ENCODE measurements at regions not wholly inside any gene's neighbourhood (a gene's known extent, or its start where the extent isn't known, plus 50 kb on each side); places are given as distances from the start of the nearest gene placed in this dataset.

GRCh38 chr11:112617098-112617425, 344.2 kb upstream of the NCAM1 start:
- H3K9me3 ChIP-seq (ENCODE audit: control insufficient read depth in 4 of 4, low read length in 3 of 4), result no peaks in the 10 kb centered on the region
- DNase-seq (ENCODE audit: low spot score), result no peak
- no peak for TF ChIP-seq HNF4A (conservative IDR thresholded peaks at IDR 0.05)

GRCh38 chr11:112617977-112618826, 343.0 kb upstream of the NCAM1 start:
- H3K27ac ChIP-seq (ENCODE audit: low read depth in 1 of 2, low read length in 2 of 2), result no peak overlapping the region
- peaks cover 0 to 2% (median 0%) of the 10 kb centered on the region in 4 donors for H3K27me3 ChIP-seq (ENCODE audit: control insufficient read depth in 4 of 4, insufficient read depth in 4 of 4, low read length in 3 of 4)
- DNase-seq (ENCODE audit: low spot score), result no peak
- no peak for TF ChIP-seq HNF4G (IDR thresholded peaks at IDR 0.05)
- TF ChIP-seq YY1 (IDR thresholded peaks at IDR 0.05), result no peak
- no peak for TF ChIP-seq GABPA (IDR thresholded peaks at IDR 0.05 in 1 of 2, conservative IDR thresholded peaks at IDR 0.05 in 1 of 2)
- TF ChIP-seq SP1 (IDR thresholded peaks at IDR 0.05), result no peak
- TF ChIP-seq REST (IDR thresholded peaks at IDR 0.05), result no peak
- H3K4me3 ChIP-seq (ENCODE audit: low read depth in 1 of 3, low read length in 3 of 3), result no peak overlapping the region
- H3K36me3 ChIP-seq (ENCODE audit: control insufficient read depth in 4 of 4, insufficient read depth in 3 of 4, low read depth in 1 of 4, low read length in 3 of 4), result no peaks in the 10 kb centered on the region
- 72% methylated on average over 13 of the region's 13 CpGs for WGBS
- no peaks in the 10 kb centered on the region for H3K4me1 ChIP-seq (ENCODE audit: control insufficient read depth in 4 of 4, insufficient read depth in 4 of 4, low read length in 3 of 4)
- no peaks in the 10 kb centered on the region for H3K9me3 ChIP-seq (ENCODE audit: control insufficient read depth in 4 of 4, low read length in 3 of 4)
- H3K9ac ChIP-seq (ENCODE audit: low read depth in 1 of 2, low read length in 2 of 2), result no peak overlapping the region

More at GRCh38 chr11:112617098-112617425, 344.2 kb upstream of the NCAM1 start:
- Histone ChIP-seq H3K4me1 (ENCODE audit: control insufficient read depth in 4 of 4, insufficient read depth in 4 of 4, low read length in 3 of 4) (no peaks in the 10 kb centered on the region), H3K4me3 (ENCODE audit: low read depth in 1 of 3, low read length in 3 of 3) (no peak overlapping the region), H3K9ac (ENCODE audit: low read depth in 1 of 2, low read length in 2 of 2) (no peak overlapping the region), H3K27ac (ENCODE audit: low read depth in 1 of 2, low read length in 2 of 2) (no peak overlapping the region), H3K36me3 (ENCODE audit: control insufficient read depth in 4 of 4, insufficient read depth in 3 of 4, low read depth in 1 of 4, low read length in 3 of 4) (no peaks in the 10 kb centered on the region), H3K27me3 (ENCODE audit: control insufficient read depth in 4 of 4, insufficient read depth in 4 of 4, low read length in 3 of 4) (no peaks in the 10 kb centered on the region)
- 61% methylated on average over 2 of the region's 2 CpGs for WGBS

- no peak overlapping the region for H3K9ac ChIP-seq (ENCODE audit: low read depth in 1 of 2, low read length in 2 of 2)
- WGBS, result 72% methylated on average over 5 of the region's 5 CpGs
- TF ChIP-seq RXRA (IDR thresholded peaks at IDR 0.05), result no peak
- TF ChIP-seq YY1 (IDR thresholded peaks at IDR 0.05), result no peak
- no peak for TF ChIP-seq HNF4G (IDR thresholded peaks at IDR 0.05)
- TF ChIP-seq MAX (IDR thresholded peaks at IDR 0.05), result no peak
- H3K27ac ChIP-seq (ENCODE audit: low read depth in 1 of 2, low read length in 2 of 2), result no peak overlapping the region
- peaks cover 0 to 2% (median 0%) of the 10 kb centered on the region in 4 donors for H3K27me3 ChIP-seq (ENCODE audit: control insufficient read depth in 4 of 4, insufficient read depth in 4 of 4, low read length in 3 of 4)
- H3K9me3 ChIP-seq (ENCODE audit: control insufficient read depth in 4 of 4, low read length in 3 of 4), result no peaks in the 10 kb centered on the region
- no peaks in the 10 kb centered on the region for H3K4me1 ChIP-seq (ENCODE audit: control insufficient read depth in 4 of 4, insufficient read depth in 4 of 4, low read length in 3 of 4)
- no peak overlapping the region for H3K4me3 ChIP-seq (ENCODE audit: low read depth in 1 of 3, low read length in 3 of 3)
- H3K36me3 ChIP-seq (ENCODE audit: control insufficient read depth in 4 of 4, insufficient read depth in 3 of 4, low read depth in 1 of 4, low read length in 3 of 4), result no peaks in the 10 kb centered on the region
- DNase-seq (ENCODE audit: low spot score), result no peak
Measured at GRCh38 chr11:112619106-112619505, 342.1 kb upstream of the NCAM1 start.

Measured in liver (tissue), 7 donors.